ENCODE measurements at regions not wholly inside any gene's neighbourhood (a gene's known extent, or its start where the extent isn't known, plus 50 kb on each side); places are given as distances from the start of the nearest gene placed in this dataset.

DNA sequence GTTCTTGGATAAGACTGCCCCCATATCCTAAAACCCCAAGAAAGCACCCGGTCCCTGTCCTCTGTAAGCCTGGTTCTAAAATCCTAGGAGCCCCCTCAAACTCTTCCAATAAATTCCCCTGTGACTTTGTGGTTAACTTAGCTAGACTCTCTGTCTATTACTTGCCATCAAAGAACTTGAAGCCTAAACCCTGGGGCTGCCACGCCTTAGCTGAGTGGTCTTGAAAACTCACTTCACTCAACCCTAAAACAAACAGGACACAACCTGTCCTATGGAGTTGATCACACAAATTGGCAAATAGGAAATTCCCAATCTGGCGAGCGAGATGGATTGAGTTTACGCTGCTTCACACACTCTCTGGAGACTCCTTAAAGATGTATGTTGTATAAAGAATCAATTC, 191.4 kb upstream of the SVIL start:
- CTCF ChIA-PET (ENCODE audit: low intra/inter-chr PET ratio), result no interaction called here
- H3K9ac ChIP-seq (ENCODE audit: insufficient read depth in 1 of 2, low read depth in 2 of 2, low read length in 2 of 2), result no peak overlapping the region
- no peaks in the 10 kb centered on the region for H3K9me1 ChIP-seq (ENCODE audit: control insufficient read depth, insufficient read depth, low read length)
- no peaks in the 10 kb centered on the region for H3K79me2 ChIP-seq (ENCODE audit: control insufficient read depth, insufficient read depth, low read length)
- no TSS peak for BruUV-seq (replicated peaks)
- H4K20me1 ChIP-seq (replicated peaks; ENCODE audit: control insufficient read depth, insufficient read depth, low read length), result 0 out of 2 replicates have a peak, but pooled peaks cover 2% of the 10 kb centered on the region
- TF ChIP-seq MTA2 (IDR thresholded peaks at IDR 0.05; ENCODE audit: low read depth) (no peak), ZNF77 (CRISPR knock-in tag; IDR thresholded peaks at IDR 0.05) (no peak), KAT8 (IDR thresholded peaks at IDR 0.05; ENCODE audit: low read depth) (no peak), SMARCC2 (IDR thresholded peaks at IDR 0.05; ENCODE audit: low read depth) (no peak), JUND (IDR thresholded peaks at IDR 0.05; ENCODE audit: borderline replicate concordance, low read depth, low read length) (no peak), JUND (tag; IDR thresholded peaks at IDR 0.05; ENCODE audit: borderline replicate concordance, low read depth, low read length) (no peak), HDAC6 (IDR thresholded peaks at IDR 0.05; ENCODE audit: low read depth, low read length) (no peak), ZSCAN32 (CRISPR knock-in tag; IDR thresholded peaks at IDR 0.05) (no peak)
- TF ChIP-seq, protein P1, sequence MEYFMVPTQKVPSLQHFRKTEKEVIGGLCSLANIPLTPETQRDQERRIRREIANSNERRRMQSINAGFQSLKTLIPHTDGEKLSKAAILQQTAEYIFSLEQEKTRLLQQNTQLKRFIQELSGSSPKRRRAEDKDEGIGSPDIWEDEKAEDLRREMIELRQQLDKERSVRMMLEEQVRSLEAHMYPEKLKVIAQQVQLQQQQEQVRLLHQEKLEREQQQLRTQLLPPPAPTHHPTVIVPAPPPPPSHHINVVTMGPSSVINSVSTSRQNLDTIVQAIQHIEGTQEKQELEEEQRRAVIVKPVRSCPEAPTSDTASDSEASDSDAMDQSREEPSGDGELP (CRISPR knock-in tag; IDR thresholded peaks at IDR 0.05; ENCODE audit: borderline replicate concordance), result no peak
- TF ChIP-seq, protein P2, sequence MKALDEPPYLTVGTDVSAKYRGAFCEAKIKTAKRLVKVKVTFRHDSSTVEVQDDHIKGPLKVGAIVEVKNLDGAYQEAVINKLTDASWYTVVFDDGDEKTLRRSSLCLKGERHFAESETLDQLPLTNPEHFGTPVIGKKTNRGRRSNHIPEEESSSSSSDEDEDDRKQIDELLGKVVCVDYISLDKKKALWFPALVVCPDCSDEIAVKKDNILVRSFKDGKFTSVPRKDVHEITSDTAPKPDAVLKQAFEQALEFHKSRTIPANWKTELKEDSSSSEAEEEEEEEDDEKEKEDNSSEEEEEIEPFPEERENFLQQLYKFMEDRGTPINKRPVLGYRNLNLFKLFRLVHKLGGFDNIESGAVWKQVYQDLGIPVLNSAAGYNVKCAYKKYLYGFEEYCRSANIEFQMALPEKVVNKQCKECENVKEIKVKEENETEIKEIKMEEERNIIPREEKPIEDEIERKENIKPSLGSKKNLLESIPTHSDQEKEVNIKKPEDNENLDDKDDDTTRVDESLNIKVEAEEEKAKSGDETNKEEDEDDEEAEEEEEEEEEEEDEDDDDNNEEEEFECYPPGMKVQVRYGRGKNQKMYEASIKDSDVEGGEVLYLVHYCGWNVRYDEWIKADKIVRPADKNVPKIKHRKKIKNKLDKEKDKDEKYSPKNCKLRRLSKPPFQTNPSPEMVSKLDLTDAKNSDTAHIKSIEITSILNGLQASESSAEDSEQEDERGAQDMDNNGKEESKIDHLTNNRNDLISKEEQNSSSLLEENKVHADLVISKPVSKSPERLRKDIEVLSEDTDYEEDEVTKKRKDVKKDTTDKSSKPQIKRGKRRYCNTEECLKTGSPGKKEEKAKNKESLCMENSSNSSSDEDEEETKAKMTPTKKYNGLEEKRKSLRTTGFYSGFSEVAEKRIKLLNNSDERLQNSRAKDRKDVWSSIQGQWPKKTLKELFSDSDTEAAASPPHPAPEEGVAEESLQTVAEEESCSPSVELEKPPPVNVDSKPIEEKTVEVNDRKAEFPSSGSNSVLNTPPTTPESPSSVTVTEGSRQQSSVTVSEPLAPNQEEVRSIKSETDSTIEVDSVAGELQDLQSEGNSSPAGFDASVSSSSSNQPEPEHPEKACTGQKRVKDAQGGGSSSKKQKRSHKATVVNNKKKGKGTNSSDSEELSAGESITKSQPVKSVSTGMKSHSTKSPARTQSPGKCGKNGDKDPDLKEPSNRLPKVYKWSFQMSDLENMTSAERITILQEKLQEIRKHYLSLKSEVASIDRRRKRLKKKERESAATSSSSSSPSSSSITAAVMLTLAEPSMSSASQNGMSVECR (CRISPR knock-in tag; IDR thresholded peaks at IDR 0.05), result no peak
- H3K9me3 ChIP-seq (replicated peaks; ENCODE audit: control insufficient read depth, insufficient read depth, low read depth, low read length), result no peaks in the 10 kb centered on the region
- H3K27ac ChIP-seq (ENCODE audit: extremely low read depth, low read depth, low read length), result no peak overlapping the region
- intact Hi-C loops (cut with micrococcal nuclease) (no loop called here), in situ Hi-C loops (cut with MboI) (no loop called here)
- POLR2A ChIA-PET, result interaction anchor here (1.0 kb wide), 1 partner anchor 23 kb away, joined by 3 read pairs; no protein-coding TSS in a partner anchor
- no peak overlapping the region for H3K4me2 ChIP-seq (ENCODE audit: insufficient read depth, low read length)
- DNase-seq (ENCODE audit: extremely low read depth in 1 of 4, low spot score in 3 of 4) (no peak), ATAC-seq (no peak), FAIRE-seq (no peak)
- 1% methylated on average over 5 of the region's 5 CpGs for WGBS (ENCODE audit: insufficient coverage, low coverage, missing lambda C conversion rate)
- no peak overlapping the region for H2AFZ ChIP-seq (ENCODE audit: low read depth, low read length)
- peaks cover under 1 to 9% of the 10 kb centered on the region in 2 experiments; a peak in 3 of 5 replicates for H3K27me3 ChIP-seq (ENCODE audit: control insufficient read depth in 2 of 2, insufficient read depth in 2 of 2, low read length in 2 of 2)
- no peaks in the 10 kb centered on the region for H3K36me3 ChIP-seq (ENCODE audit: control insufficient read depth, insufficient read depth, low read length)
- H3K4me1 ChIP-seq (replicated peaks in 1 of 2; ENCODE audit: control insufficient read depth in 2 of 2, insufficient read depth in 2 of 2, low read length in 2 of 2), result no peaks in the 10 kb centered on the region
- no peak overlapping the region for H3K4me3 ChIP-seq

All from K562 (cell line).